Common myeloid progenitor, CD34-positive (primary cell): ENCODE measurements at regions not wholly inside any gene's neighbourhood (a gene's known extent, or its start where the extent isn't known, plus 50 kb on each side); places are given as distances from the start of the nearest gene placed in this dataset.

Experiments
- CTCF ChIA-PET: fragments of 350-600 bp; sonication (Branson Sonifier 250); formaldehyde crosslinking; loops from one replicate; lab custom pipeline; 2021; ENCODE audit warnings: antibody characterized with exemption; lab: Charles Lee
- POLR2A ChIA-PET: fragments of 350-600 bp; sonication (Branson Sonifier 250); formaldehyde crosslinking; loops from one replicate; lab custom pipeline; 2021; ENCODE audit warnings: antibody characterized with exemption; lab: Charles Lee
- DNase-seq, 3 donors: peaks; one replicate each; pipeline versions ENCODE4 v3.0.0 to v3.0.0-alpha.2; 2013
- H3K27ac ChIP-seq, 2 experiments: 1 replicate in 1 of 2; 2 replicates in 1 of 2; pipeline ENCODE4 v1.7.0; 2013; ENCODE audit warnings: inconsistent platforms in 2 of 2, low read length in 2 of 2, mild to moderate bottlenecking in 2 of 2, low read depth in 1 of 2, moderate library complexity in 1 of 2; ENCODE audit not compliant: severe bottlenecking in 2 of 2, insufficient read depth in 1 of 2, poor library complexity in 1 of 2
- H3K27me3 ChIP-seq, 5 experiments: replicated peaks in 2 of 5; 1 replicate in 3 of 5; 2 replicates in 2 of 5; pipeline versions ENCODE4 v1.6.1 to v1.7.0; 2013; ENCODE audit warnings: low read length in 4 of 5, mild to moderate bottlenecking in 2 of 5, moderate library complexity in 2 of 5, inconsistent platforms in 1 of 5; ENCODE audit not compliant: insufficient read depth in 5 of 5, control insufficient read depth in 4 of 5
- H3K36me3 ChIP-seq, 4 experiments: 1 replicate in 2 of 4; 2 replicates in 2 of 4; pipeline versions ENCODE4 v1.6.1 to v1.7.0; 2013; ENCODE audit warnings: low read length in 3 of 4, control low read depth in 1 of 4, mild to moderate bottlenecking in 1 of 4; ENCODE audit not compliant: control insufficient read depth in 4 of 4, insufficient read depth in 4 of 4
- H3K4me1 ChIP-seq, 4 experiments: 1 replicate in 3 of 4; 2 replicates in 1 of 4; pipeline versions ENCODE4 v1.6.1 to v1.7.1; 2013; ENCODE audit warnings: low read length in 3 of 4, mild to moderate bottlenecking in 3 of 4, control low read depth in 1 of 4, inconsistent platforms in 1 of 4, moderate library complexity in 1 of 4; ENCODE audit not compliant: control insufficient read depth in 4 of 4, insufficient read depth in 4 of 4; ENCODE audit errors: control extremely low read depth in 1 of 4
- H3K4me3 ChIP-seq, 7 experiments: 1 replicate in 4 of 7; 2 replicates in 3 of 7; pipeline versions ENCODE4 v1.5.1 to v1.7.0; 2013; ENCODE audit warnings: mild to moderate bottlenecking in 7 of 7, low read length in 6 of 7, moderate library complexity in 6 of 7, inconsistent platforms in 2 of 7, low read depth in 2 of 7, control low read depth in 1 of 7; ENCODE audit not compliant: insufficient read depth in 4 of 7, control insufficient read depth in 1 of 7; ENCODE audit errors: extremely low read depth in 1 of 7
- H3K9me3 ChIP-seq, 5 experiments: 1 replicate in 4 of 5; 2 replicates in 1 of 5; pipeline versions ENCODE4 v1.6.1 to v1.7.1; 2013; ENCODE audit warnings: low read length in 4 of 5, mild to moderate bottlenecking in 2 of 5, inconsistent platforms in 1 of 5, low read depth in 1 of 5, moderate library complexity in 1 of 5; ENCODE audit not compliant: control insufficient read depth in 4 of 5, insufficient read depth in 2 of 5; ENCODE audit errors: control extremely low read depth in 1 of 5
- WGBS: methylation state at CpG from one replicate; pipeline ENCODE4 v1.1.5; 2013; ENCODE audit not compliant: insufficient coverage; 5-methylcytosine and 5-hydroxymethylcytosine counted together

DNA sequence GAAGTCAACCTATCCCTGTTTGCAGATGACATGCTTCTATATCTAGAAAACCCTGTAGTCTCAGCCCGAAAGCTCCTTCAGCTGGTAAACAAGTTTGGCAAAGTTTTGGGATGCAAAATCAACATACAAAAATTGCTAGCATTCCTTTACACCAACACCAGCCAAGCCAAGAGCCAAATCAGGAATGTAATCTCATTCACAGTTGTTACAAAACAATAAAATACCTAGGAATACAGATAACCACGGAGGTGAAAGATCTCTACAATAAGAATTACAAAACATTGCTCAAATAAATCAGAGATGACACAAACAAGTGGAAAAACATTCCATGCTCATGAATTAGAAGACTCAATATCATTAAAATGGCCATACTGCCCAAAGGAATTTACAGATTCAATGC lies 50.4 kb upstream of the ZNF365 start:
- Histone ChIP-seq H3K4me3 (no peak overlapping the region), H3K36me3 (no peaks in the 10 kb centered on the region), H3K9me3 (peaks cover 0 to 1% (median 0%) of the 10 kb centered on the region in 5 experiments), H3K27me3 (no peaks in the 10 kb centered on the region), H3K27ac (no peak overlapping the region), H3K4me1 (no peaks in the 10 kb centered on the region)
- no CpG with 5 or more reads among the region's 2 CpGs for whole genome bisulfite sequencing
- DNase-seq, result no peak
- ChIA-PET POLR2A (no interaction called here), CTCF (interaction anchor here (1.2 kb wide), 1 partner anchor 10 kb away, joined by 5 read pairs; no protein-coding TSS in a partner anchor)
